GM13977 (cell line): ENCODE measurements at regions not wholly inside any gene's neighbourhood (a gene's known extent, or its start where the extent isn't known, plus 50 kb on each side); places are given as distances from the start of the nearest gene placed in this dataset.

Experiments used
- DNase-seq: peaks from one replicate; pipeline ENCODE4 v3.0.0; 2012; ENCODE audit warnings: low spot score
- CTCF ChIP-seq: IDR thresholded peaks from 2 replicates; pipeline ENCODE4 v1.5.1; 2012; ENCODE audit warnings: mild to moderate bottlenecking, control low read depth; ENCODE audit not compliant: insufficient read depth; ENCODE audit errors: extremely low read depth, missing control alignments
- in situ Hi-C: fragments of 300-500 bp; cut with MboI; formaldehyde crosslinking; loops from one replicate; pipeline ENCODE4 v1.12.0; 2022; ENCODE audit warnings: low sequenced_read_pairs, low pct_unique_long_range_greater_than_20kb, mixed read lengths, inconsistent platforms; ENCODE audit not compliant: unreplicated experiment

- in situ Hi-C loops = no loop called here
- DNase-seq = no peak
Observed at GRCh38 chr4:41384992-41385391, 128.3 kb downstream of the UCHL1 start.

GRCh38 chr4:41385481-41385880 lies 128.8 kb downstream of the UCHL1 start:
- in situ Hi-C loops = no loop called here
- TF ChIP-seq CTCF = no peak
- DNase-seq = no peak

More at GRCh38 chr4:41384992-41385391, 128.3 kb downstream of the UCHL1 start:
- no peak for TF ChIP-seq CTCF

GRCh38 chr4:41388080-41388479 lies 131.4 kb downstream of the UCHL1 start:
- in situ Hi-C loops = no loop called here
- TF ChIP-seq CTCF = no peak
- no peak for DNase-seq

- TF ChIP-seq CTCF = no peak
- no peak for DNase-seq
- in situ Hi-C loops = no loop called here
Observed at GRCh38 chr4:41389356-41389755, 132.6 kb downstream of the UCHL1 start.

DNA sequence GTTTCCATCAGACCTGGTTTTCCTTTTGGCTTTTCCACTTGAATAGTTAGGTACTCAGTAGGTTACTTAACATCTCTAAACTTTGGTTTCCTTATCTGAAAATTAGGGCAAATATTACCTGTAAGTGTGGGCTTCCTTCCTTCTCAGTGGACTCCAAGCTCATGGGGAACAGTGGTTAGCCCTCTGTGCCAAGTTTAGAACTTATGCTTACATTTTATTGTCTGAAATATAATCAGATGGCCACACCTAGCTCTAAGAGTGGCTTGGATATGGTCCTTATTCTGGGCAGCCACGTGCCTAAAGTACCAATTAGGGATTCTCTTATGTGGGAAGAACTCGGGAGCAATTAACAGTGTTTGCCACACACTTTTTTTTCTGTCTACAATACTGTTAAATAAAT lies 133.9 kb downstream of the UCHL1 start:
- no peak for TF ChIP-seq CTCF
- DNase-seq = no peak
- in situ Hi-C loops = no loop called here

DNA sequence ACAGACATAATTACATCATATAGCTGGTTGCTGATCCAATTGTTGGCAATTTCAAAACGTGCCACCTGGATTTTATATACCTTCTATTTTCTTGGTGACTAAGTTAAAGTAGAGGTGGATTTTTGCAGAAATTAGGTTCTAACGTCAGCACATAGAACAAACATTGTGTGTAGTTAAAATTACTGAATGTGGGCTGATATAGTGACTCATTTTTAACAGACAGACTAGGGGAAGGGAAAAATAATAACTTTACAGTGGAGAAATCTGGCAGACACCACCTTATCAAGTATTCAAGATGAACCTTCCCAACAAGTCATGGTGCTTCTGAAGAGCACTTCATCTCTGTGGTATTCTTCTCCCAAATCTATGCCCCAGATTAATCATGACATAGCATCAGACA lies 134.5 kb downstream of the UCHL1 start:
- no peak for DNase-seq
- no peak for TF ChIP-seq CTCF
- in situ Hi-C loops = no loop called here

DNA sequence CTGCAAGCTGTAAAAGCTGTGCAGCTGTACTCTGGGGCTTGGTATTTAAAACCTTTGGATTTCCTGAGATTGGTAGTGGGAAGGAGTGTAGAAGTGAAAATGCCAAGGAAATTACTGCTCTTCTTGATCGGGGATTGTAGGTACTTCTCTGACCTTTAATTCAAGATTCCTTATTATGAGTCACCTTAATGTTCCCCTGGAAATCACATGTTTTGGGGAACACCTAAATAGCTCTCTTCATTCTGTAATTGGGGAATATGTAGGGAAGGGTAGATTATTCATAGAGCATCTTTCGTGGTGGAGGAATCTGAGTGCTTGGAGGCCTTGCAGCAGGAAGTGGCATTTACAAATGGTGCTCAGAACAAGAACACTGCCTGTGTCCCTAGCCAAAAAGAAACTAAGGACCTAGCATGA lies 137.8 kb downstream of the UCHL1 start:
- in situ Hi-C loops = no loop called here
- no peak for TF ChIP-seq CTCF
- DNase-seq = no peak
